GM18517 (cell line): ENCODE measurements at regions not wholly inside any gene's neighbourhood (a gene's known extent, or its start where the extent isn't known, plus 50 kb on each side); places are given as distances from the start of the nearest gene placed in this dataset.
A peak's percentile ranks its signal among the peaks of the same experiment; 100 is the strongest.

Experiments
- ATAC-seq: cut with Tn5 transposase; IDR thresholded peaks from one replicate; pipeline ENCODE4 v1.9.1; 2021; ENCODE audit warnings: mild to moderate bottlenecking, moderate library complexity; ENCODE audit not compliant: unreplicated experiment

DNA sequence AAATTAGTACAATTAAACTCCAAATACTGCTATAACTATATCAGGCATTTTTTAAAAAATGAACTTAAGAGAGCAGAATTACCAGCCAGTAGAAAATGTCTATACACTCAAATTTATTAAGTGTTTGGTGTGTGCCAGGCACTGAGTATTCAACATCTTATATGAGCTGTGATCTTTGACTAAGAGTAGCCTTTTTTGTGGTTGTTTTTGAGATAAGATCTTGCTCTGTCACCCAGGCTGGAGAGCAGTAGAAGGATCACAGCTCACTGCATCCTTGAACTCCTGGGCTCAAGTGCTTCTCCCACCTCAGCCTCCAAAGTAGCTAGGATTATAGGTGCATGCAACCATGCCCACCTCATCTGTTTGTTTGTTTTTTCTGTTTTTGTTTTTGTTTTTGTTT lies 102.5 kb upstream of the CELF2 start:
- no peak for ATAC-seq

DNA sequence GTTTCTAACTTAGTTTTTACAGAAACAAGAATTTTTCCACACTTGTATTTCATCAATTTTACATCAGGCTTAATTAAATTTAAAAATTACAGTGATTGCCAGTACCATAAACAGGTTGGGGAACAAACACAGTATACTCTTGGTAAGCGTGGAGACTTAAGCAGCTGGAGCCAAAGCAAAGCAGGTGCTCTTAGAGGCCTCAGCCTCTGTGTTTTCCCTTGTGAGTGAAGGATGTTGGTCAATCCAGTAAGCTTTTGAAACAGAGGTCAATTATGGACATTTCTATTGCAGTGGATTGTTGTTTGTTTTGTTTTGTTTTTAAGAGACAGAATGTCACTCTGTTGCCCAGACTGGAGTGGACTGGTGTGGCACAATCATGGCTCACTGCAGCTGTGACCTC lies 100.6 kb upstream of the CELF2 start:
- ATAC-seq: no peak

GRCh38 chr10:10919976-10920375 lies 97.7 kb upstream of the CELF2 start:
- ATAC-seq: no peak

DNA sequence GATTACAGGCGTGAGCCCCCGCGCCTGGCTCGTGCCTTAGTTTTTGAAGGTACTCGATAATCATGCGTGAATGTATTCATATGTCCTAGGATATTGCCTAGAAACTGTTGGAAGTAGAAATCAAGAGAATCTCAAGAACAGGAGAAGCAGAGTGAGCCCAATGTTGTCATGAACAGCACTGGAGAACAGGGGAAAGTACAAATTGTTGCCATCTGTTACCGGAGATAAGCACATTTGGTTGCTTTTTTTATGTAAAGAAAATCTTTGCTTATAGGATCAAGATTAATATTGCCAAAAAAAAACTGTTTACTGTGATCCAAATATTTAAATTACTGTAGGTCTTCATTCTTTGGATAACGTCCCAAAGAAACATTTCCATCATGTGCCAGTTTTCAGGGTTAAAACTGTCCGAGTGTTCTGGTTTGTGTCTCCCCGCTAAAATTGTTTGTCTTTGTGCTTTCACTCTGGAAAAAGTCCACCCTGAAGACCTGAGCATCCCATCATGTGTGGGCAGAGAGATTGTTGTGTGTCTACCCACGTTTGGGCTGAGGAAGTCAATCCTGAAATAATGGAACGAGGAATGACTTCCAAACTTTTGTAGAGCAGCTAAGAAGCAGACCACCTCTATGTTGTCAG lies 95.7 kb upstream of the CELF2 start:
- ATAC-seq: no peak

DNA sequence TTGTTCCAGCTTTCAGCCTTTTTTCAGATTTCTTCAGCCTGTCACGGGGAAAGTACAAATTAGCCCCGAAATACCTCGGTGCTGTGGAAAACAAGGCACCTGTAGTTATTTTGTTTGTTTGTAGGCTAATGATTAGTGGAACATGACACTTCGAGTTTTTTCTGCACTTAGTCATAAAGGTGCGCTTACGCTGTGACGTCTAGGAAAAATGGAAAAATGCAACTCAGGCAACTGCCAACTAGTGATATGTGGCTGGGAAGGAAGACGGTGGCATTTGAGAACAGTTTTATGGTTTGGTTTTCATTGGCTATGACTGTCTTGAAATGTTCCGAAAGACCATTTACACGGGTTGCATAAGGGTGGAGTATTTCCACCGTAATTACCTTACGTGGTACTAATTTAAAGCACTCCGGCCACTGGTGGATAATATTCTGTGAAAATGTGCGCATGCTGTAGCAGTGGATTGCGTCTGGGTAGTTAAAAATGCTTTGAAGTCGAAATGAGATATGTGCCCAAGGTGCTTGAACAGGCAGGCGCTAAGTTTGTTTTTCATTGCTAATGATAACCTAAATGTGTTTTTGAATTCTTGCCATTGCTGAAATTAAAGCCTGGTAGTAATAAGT lies 94.5 kb upstream of the CELF2 start:
- no peak for ATAC-seq

DNA sequence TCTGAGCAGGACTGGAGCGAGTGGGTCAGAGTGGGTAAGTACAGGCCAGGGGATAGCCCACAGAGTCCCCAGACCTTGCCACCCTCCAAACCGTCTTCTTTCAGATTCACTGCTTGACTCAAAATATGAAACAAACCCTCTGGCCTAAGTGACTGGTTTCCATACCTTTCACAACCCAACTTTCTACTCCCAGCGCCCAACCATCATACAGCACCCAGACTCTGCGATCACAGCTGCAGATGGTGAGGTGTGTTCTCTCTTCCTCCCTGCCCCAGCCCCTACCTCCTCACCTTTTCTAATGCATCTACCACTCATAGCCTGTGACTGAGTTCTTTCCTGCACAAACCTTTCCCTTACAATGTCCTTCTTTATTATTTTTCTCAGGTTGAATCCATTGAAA lies 92.0 kb upstream of the CELF2 start:
- ATAC-seq: no peak

DNA sequence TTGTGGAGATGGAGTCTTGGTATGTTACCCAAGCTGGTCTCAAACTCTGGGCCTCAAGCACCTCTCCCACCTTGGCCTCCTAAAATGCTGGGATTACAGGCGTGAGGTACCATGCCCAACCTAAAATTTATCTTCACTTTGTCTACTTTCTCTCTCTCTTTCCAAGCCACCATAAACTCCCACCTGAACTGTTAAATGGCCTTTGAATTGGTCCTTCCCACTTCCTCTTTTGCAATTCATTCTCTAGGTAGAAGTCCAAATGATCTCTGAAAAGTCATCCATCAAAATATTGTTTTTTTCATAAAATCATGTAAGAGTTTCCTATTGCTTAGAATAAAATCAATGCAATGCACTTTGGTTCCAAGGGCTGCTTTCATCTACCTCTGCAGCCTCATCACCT lies 90.1 kb upstream of the CELF2 start:
- ATAC-seq: no peak

DNA sequence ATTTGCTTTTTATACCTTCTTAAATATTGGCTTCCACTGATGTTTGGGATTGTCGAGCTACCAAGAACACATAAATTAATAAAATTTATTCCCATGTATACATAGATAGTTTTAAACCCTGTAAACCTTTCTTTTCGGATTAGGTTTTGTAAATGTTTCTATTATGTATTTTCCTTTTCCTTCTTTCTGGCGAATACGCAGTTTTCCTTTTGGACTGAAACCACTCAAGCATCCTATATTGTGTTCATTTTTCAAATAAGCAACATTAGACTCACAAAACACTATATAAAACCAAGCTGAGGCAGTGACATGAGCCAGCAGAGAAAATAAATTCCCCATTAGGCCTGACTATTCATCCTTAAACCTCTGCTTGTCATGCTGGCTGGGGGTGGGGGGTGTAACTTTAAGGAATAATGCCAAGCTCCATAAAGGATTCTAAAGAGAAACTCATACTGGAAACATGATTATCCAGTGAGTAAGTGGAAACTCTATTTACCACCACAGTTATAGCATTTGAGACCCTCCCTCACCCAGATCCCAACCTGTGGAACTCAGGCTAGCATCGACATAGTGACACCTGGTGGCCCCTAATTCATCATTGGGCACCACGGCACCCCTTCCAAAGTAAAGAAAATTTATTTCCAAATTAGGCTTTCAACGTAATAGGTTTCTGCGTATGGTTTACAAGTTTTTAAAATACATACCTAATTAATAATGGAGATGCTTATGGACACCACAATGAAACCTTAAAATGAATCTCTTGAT lies 86.5 kb upstream of the CELF2 start:
- ATAC-seq: no peak

DNA sequence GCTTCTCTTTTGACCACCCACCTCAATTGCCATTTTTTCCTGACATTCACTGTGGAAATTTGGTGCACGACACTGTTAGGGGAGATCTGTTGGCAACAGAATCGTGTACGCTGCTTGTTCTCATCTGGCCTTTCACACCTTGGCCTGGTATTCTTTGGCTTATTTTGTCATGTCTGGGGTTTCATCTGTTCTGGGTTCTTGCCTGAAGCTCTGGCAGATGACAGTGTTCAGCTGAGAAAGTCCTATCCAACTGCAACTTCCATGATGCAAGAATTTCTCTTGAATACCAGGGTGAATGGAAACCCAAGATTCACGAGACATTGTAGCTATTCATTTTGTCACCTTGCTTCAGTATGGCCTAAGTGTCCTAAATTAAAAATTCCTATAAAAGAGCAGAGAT lies 82.6 kb upstream of the CELF2 start:
- no peak for ATAC-seq

DNA sequence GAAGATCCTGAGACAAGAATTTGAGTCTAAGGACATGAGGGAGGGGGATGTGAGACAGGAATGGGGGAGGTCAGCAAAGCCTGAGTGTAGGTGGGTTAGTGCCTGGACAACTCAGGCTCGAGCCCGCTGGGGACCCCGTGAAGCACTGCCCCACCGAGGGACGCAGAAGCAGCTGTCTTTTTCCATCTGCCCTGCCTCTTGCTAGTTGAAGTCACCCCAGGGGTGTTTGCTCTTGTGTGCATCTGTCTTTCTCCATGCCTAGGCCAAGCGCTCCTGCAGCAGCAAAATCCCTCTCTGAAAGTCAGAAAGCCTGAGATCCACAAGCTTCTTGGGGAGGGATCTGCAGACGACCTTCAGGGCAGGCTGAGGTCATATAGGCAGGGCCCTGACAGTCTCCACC lies 79.0 kb upstream of the CELF2 start:
- ATAC-seq: no peak

GRCh38 chr10:10941127-10941730 lies 76.4 kb upstream of the CELF2 start:
- no peak for ATAC-seq

DNA sequence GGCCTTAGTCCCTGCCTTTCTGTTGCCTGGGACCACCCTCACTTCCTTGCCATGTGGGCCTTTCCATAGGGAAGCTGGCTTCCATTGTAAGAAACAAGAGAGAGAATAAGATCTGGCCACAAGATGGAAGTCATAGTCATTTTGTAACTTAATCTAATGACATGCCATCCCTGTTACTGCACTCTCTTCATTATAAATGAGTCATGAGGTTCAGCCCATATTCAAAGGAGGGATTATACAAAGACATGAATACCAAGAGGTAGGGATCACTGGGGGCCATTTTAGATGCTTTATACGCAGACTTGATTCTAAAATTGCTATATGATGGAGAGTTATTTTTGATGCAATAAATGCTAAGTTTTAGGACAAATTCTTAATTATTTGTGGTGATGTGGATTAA lies 75.2 kb upstream of the CELF2 start:
- no peak for ATAC-seq

GRCh38 chr10:10946081-10946480 lies 71.6 kb upstream of the CELF2 start:
- ATAC-seq: no peak

DNA sequence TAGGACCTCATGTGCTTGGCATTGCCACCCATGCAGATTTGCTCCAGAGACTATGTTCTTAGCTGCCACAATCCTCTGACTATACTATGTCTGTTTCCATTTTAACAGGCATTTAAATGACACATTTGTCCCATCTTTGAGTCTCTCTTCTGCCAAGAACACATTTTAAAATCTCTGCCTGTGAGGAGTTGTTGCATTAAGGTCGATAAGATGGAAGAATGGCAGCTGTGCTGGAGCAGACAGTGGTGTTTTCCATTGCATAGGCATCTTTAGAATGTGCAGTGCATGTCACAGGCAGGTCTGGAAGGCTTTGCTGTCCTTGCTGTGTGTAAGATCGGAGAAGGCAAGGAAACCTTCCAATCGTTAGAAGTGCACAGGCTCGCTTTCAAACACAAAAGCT lies 70.9 kb upstream of the CELF2 start:
- ATAC-seq: no peak

- no peak for ATAC-seq
Observed at GRCh38 chr10:10951675-10952074, 66.0 kb upstream of the CELF2 start.

DNA sequence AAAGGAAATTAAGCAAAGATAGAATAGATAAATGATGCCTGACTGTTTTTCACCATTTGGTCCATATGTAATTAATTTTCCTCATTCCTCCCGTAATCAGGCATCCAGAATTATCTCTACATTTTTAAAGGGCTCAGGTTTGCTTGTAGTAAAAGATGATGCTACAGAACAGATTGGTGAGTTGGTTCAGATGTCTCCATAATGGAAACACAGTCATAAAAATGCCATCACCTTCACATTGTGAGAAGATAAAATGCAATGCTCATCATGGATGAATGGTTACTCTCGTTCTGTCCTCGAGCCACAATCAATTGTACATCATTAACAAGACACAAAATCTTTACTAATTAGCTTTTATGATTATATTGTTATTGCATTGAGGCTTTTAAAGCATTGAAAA lies 64.9 kb upstream of the CELF2 start:
- ATAC-seq: no peak

DNA sequence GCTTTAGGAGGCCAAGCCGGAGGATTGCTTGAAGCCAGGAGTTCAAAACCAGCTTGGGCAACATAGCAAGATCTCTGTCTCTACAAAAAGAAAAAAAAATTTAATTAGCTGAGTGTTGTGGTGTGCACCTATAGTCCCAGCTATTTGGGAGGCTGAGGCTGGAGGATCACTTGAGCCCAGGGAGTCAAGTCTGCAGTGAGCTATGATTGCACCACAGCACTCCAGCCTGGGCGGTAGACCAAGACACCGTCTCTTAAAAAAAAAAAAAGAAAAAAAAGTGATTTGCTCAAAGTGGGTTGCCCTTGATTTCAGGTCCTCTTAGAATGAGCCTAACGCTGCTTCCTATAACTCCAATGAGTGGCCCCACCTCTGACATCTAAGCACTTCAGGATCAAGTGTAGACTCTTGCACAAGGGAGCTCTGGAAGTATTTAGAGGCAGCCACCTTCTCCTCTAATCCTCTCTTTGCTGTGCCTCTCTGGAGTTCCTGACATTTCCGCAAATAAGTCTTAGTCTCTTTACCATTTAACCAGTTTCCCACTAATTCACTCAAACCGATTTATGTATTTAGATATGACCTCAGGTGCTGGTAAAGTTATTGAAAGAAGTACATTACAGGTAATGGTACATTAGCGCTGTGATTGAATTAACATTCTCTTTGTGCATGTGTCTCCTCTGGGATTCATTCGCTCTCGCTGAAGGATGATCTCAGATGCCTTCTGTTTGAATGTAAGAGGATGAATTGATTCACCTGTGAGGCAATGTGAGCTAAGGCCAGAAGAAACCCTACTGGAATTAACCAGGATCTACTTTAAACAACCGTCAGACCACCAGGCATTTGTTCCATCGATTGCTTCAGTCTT lies 60.8 kb upstream of the CELF2 start:
- ATAC-seq: no peak

- no peak for ATAC-seq
Observed at GRCh38 chr10:10958041-10958440, 59.6 kb upstream of the CELF2 start.

GRCh38 chr10:10959666-10960065 lies 58.0 kb upstream of the CELF2 start:
- peak; percentile 73 for ATAC-seq

DNA sequence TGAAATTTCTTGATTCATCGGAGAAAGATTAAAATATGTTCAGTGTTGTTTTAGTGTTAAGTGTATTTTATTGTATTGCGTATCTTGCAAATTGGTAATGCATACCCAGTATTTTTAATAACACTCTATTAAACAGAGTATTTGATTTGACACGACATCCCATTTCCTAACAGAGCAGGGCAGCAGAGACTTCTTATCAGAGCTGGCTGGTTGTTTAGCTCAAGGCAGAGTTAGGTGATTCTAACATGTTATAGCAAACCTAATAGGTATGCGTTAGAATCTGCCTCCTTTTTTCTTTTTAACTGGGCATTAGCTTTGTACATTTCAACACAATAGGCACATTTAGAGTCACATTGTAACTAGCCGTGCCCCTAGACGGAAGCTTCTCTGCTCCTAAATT lies 57.1 kb upstream of the CELF2 start:
- no peak for ATAC-seq

- ATAC-seq: no peak
Observed at GRCh38 chr10:10961072-10961471, 56.6 kb upstream of the CELF2 start.
